ENCODE measurements at regions not wholly inside any gene's neighbourhood (a gene's known extent, or its start where the extent isn't known, plus 50 kb on each side); places are given as distances from the start of the nearest gene placed in this dataset.

DNA sequence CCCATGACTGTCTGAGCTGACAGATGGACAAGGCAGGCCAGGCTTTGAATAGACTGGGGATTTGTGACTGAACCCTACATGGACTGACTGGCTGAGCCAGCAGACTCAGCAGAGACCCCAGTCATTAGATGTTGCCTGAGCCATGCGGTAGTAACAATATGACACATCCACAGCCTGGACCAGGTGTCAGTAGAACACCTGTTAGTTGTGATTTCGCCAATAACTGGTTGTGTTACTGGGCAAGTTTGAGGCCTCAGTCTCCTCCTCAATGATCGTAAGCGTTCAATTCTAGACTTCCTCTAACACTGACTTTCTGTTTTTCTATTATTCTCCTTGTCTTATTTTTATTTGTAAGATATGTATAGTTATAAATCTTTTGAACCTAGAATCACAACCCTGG, 311.9 kb upstream of the MAP3K7 start:
- TF ChIP-seq, protein P1, sequence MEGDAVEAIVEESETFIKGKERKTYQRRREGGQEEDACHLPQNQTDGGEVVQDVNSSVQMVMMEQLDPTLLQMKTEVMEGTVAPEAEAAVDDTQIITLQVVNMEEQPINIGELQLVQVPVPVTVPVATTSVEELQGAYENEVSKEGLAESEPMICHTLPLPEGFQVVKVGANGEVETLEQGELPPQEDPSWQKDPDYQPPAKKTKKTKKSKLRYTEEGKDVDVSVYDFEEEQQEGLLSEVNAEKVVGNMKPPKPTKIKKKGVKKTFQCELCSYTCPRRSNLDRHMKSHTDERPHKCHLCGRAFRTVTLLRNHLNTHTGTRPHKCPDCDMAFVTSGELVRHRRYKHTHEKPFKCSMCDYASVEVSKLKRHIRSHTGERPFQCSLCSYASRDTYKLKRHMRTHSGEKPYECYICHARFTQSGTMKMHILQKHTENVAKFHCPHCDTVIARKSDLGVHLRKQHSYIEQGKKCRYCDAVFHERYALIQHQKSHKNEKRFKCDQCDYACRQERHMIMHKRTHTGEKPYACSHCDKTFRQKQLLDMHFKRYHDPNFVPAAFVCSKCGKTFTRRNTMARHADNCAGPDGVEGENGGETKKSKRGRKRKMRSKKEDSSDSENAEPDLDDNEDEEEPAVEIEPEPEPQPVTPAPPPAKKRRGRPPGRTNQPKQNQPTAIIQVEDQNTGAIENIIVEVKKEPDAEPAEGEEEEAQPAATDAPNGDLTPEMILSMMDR (conservative IDR thresholded peaks at IDR 0.05) = no peak
- TF ChIP-seq EZH2 (IDR thresholded peaks at IDR 0.05; ENCODE audit: low read depth) = no peak
